CD4-positive, alpha-beta T cell (primary cell): ENCODE measurements at regions not wholly inside any gene's neighbourhood (a gene's known extent, or its start where the extent isn't known, plus 50 kb on each side); places are given as distances from the start of the nearest gene placed in this dataset.
A peak's percentile ranks its signal among the peaks of the same experiment; 100 is the strongest.

Experiments
- ATAC-seq: fragments of 200-7000 bp; cut with Tn5 transposase; one replicate; pipeline ENCODE4 v1.10.0; 2022; ENCODE audit warnings: mild to moderate bottlenecking; ENCODE audit not compliant: poor library complexity
- CTCF ChIA-PET: fragments of 350-600 bp; sonication (Branson Sonifier 250); formaldehyde crosslinking; loops from one replicate; lab custom pipeline; 2021; ENCODE audit warnings: antibody characterized with exemption, inconsistent platforms; lab: Charles Lee
- POLR2A ChIA-PET: fragments of 350-600 bp; sonication (Branson Sonifier 250); formaldehyde crosslinking; loops from one replicate; lab custom pipeline; 2021; ENCODE audit warnings: antibody characterized with exemption, inconsistent platforms; lab: Charles Lee
- DNase-seq, 14 experiments: peaks; one replicate each; pipeline ENCODE4 v3.0.0-alpha.2; 2013 to 2020; ENCODE audit warnings: mixed read lengths in 2 of 14
- H3K27ac ChIP-seq, 2 donors: one replicate each; pipeline versions ENCODE4 v1.5.1 to v1.7.0; 2013; ENCODE audit warnings: low read length in 2 of 2, low read depth in 1 of 2, mild to moderate bottlenecking in 1 of 2
- H3K27me3 ChIP-seq, 2 experiments: 1 replicate in 1 of 2; 2 replicates in 1 of 2; pipeline versions ENCODE4 v1.6.1 to v1.7.0; 2013; ENCODE audit warnings: low read length in 2 of 2, control low read depth in 1 of 2, mild to moderate bottlenecking in 1 of 2, moderate library complexity in 1 of 2; ENCODE audit not compliant: insufficient read depth in 2 of 2, control insufficient read depth in 1 of 2
- H3K36me3 ChIP-seq: one replicate; pipeline ENCODE4 v1.6.1; 2013; ENCODE audit warnings: low read length, control low read depth; ENCODE audit not compliant: insufficient read depth
- H3K4me1 ChIP-seq: one replicate; pipeline ENCODE4 v1.6.1; 2013; ENCODE audit warnings: low read length, control low read depth; ENCODE audit not compliant: insufficient read depth
- H3K4me3 ChIP-seq: one replicate; pipeline ENCODE4 v1.5.1; 2013; ENCODE audit warnings: mild to moderate bottlenecking, low read length, moderate library complexity
- H3K9me3 ChIP-seq, 2 experiments: 1 replicate in 1 of 2; 2 replicates in 1 of 2; pipeline versions ENCODE4 v1.6.1 to v1.7.0; 2013; ENCODE audit warnings: low read length in 2 of 2, mild to moderate bottlenecking in 2 of 2, control low read depth in 1 of 2, moderate library complexity in 1 of 2; ENCODE audit not compliant: control insufficient read depth in 1 of 2, insufficient read depth in 1 of 2
- H3K27ac Mint-ChIP-seq: one replicate; pipeline ENCODE4 v1.8.0; 2020; ENCODE audit warnings: mixed read lengths
- H3K27me3 Mint-ChIP-seq: one replicate; pipeline ENCODE4 v1.8.0; 2021; ENCODE audit warnings: mixed read lengths
- H3K36me3 Mint-ChIP-seq: one replicate; pipeline ENCODE4 v1.8.0; 2021; ENCODE audit warnings: low read depth, mixed read lengths
- H3K4me1 Mint-ChIP-seq: one replicate; pipeline ENCODE4 v1.8.0; 2021; ENCODE audit warnings: low read depth, mixed read lengths
- H3K4me3 Mint-ChIP-seq: one replicate; pipeline ENCODE4 v1.8.0; 2020; ENCODE audit warnings: mild to moderate bottlenecking, mixed read lengths
- H3K9me3 Mint-ChIP-seq: one replicate; pipeline ENCODE4 v1.8.0; 2020; ENCODE audit warnings: mixed read lengths
- intact Hi-C, 2 experiments: fragments of 100-400 bp; cut with DNase I in 1 of 2; cut with micrococcal nuclease in 1 of 2; formaldehyde crosslinking; loops; one replicate each; pipeline versions ENCODE4 v1.15.1 to v1.9.0; 2023 to 2025; cut with DNase I, micrococcal nuclease
- TF ChIP-seq, protein P1 (sequence below): fragments of 200-600 bp; IDR thresholded peaks from one replicate; pipeline ENCODE4 v1.8.0; 2022; ENCODE audit warnings: antibody characterized with exemption, mild to moderate bottlenecking

DNA sequence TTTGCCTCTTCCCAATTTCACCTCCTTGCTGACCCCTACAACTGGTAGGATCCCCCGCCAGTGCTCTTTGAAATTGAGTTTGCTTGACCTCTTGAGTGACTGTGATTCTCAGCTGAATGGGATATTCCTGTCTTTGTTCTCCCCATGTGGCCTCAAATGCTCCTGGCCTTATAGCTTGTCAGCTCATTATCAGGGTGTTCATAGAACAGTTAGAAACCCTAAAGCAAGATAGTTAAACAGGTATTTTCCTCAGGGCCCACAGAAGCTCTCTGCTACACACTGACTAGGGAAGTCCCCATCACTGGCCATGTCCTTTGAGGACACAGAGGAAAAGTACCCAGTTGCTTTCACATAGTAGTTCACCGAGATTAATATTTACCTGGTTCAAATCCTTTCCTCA lies 211.5 kb upstream of the DTNBP1 start:
- intact Hi-C loops: no loop called here
- DNase-seq: no peak

DNA sequence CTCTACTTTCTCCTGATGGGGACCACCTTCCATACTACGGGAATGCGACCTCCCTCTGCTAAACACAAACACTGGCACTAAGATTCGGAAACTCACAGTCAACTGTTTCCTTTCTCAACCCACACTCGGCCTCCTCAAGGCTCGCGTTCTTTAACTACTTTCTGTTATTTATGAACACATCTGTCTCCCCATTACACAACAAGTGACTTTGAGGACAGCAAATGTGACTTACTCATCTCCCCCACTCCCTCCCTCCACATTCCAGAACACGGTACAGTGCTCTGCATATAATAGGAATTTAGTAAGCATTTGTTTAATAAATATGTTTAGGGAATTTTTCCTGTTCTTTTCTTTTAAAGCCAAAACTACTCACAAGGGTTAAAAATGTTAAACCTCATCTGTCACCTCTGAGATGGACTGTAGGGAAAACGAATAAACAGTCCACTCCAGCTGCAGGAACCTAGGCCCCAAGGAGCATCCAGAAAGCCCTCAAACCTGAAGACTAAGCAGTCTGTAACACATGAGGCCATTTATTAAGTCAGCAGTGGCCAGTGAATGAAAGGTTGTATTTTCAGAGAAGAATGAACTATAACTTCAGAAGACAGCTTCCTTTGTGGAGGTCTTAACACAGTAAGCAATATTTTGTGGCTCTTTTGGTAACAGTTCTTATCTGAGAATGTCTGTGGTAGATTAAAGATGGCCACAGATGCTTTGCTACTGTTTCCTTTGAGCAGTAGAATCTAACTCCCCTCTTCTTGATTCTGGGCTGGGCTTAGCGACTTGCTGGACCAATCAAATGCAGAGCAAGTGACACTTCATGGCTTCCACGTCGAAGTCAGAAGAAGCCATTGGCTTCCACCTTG lies 209.6 kb upstream of the DTNBP1 start:
- ATAC-seq (no peak), DNase-seq (peak in 1 of 14 experiments; percentile 18)
- Histone ChIP-seq H3K4me1 (no peaks in the 10 kb centered on the region), H3K9me3 (no peaks in the 10 kb centered on the region), H3K36me3 (no peaks in the 10 kb centered on the region), H3K4me3 (no peak overlapping the region), H3K27ac (no peak overlapping the region), H3K27me3 (peaks cover 0 to 6% of the 10 kb centered on the region in 2 experiments)
- CTCF ChIA-PET: interaction anchor here (0.7 kb wide), 1 partner anchor 106 kb away, joined by 4 read pairs; no protein-coding TSS in a partner anchor
- TF ChIP-seq, protein P1, sequence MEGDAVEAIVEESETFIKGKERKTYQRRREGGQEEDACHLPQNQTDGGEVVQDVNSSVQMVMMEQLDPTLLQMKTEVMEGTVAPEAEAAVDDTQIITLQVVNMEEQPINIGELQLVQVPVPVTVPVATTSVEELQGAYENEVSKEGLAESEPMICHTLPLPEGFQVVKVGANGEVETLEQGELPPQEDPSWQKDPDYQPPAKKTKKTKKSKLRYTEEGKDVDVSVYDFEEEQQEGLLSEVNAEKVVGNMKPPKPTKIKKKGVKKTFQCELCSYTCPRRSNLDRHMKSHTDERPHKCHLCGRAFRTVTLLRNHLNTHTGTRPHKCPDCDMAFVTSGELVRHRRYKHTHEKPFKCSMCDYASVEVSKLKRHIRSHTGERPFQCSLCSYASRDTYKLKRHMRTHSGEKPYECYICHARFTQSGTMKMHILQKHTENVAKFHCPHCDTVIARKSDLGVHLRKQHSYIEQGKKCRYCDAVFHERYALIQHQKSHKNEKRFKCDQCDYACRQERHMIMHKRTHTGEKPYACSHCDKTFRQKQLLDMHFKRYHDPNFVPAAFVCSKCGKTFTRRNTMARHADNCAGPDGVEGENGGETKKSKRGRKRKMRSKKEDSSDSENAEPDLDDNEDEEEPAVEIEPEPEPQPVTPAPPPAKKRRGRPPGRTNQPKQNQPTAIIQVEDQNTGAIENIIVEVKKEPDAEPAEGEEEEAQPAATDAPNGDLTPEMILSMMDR: no peak
- no peak overlapping the region for H3K27ac Mint-ChIP-seq
- H3K9me3 Mint-ChIP-seq: no peaks in the 10 kb centered on the region
- intact Hi-C loops: no loop called here
- H3K27me3 Mint-ChIP-seq: no peaks in the 10 kb centered on the region
- POLR2A ChIA-PET: no interaction called here
- no peak overlapping the region for H3K4me3 Mint-ChIP-seq
- H3K4me1 Mint-ChIP-seq: no peaks in the 10 kb centered on the region
- H3K36me3 Mint-ChIP-seq: no peaks in the 10 kb centered on the region

More for the DNA sequence above, 211.5 kb upstream of the DTNBP1 start:
- peaks cover 0 to 6% of the 10 kb centered on the region in 2 experiments for H3K27me3 ChIP-seq
- no peaks in the 10 kb centered on the region for H3K9me3 ChIP-seq
- no peaks in the 10 kb centered on the region for H3K27me3 Mint-ChIP-seq
- TF ChIP-seq, protein P1: no peak
- no peak for ATAC-seq
- H3K36me3 ChIP-seq: no peaks in the 10 kb centered on the region
- H3K4me1 ChIP-seq: no peaks in the 10 kb centered on the region
- POLR2A ChIA-PET: interaction anchor here (0.6 kb wide), 1 partner anchor 1679 kb away, joined by 3 read pairs; no protein-coding TSS in a partner anchor
- CTCF ChIA-PET: no interaction called here
- no peak overlapping the region for H3K4me3 Mint-ChIP-seq
- no peak overlapping the region for H3K27ac Mint-ChIP-seq
- no peaks in the 10 kb centered on the region for H3K36me3 Mint-ChIP-seq
- H3K4me3 ChIP-seq: no peak overlapping the region
- no peaks in the 10 kb centered on the region for H3K9me3 Mint-ChIP-seq
- peaks cover 6% of the 10 kb centered on the region for H3K4me1 Mint-ChIP-seq
- no peak overlapping the region for H3K27ac ChIP-seq

GRCh38 chr6:15871276-15871675 lies 208.4 kb upstream of the DTNBP1 start:
- Mint-ChIP-seq H3K9me3 (no peaks in the 10 kb centered on the region), H3K27ac (no peak overlapping the region), H3K27me3 (no peaks in the 10 kb centered on the region), H3K4me1 (no peaks in the 10 kb centered on the region), H3K4me3 (no peak overlapping the region), H3K36me3 (no peaks in the 10 kb centered on the region)
- H3K9me3 ChIP-seq: no peaks in the 10 kb centered on the region
- TF ChIP-seq, protein P1: no peak
- peaks cover 0 to 6% of the 10 kb centered on the region in 2 experiments for H3K27me3 ChIP-seq
- H3K4me1 ChIP-seq: no peaks in the 10 kb centered on the region
- ATAC-seq: no peak
- H3K36me3 ChIP-seq: no peaks in the 10 kb centered on the region
- intact Hi-C loops: no loop called here
- POLR2A ChIA-PET: no interaction called here
- no peak for DNase-seq
- CTCF ChIA-PET: no interaction called here
- no peak overlapping the region for H3K4me3 ChIP-seq
- no peak overlapping the region for H3K27ac ChIP-seq
